Uterus (tissue), 3 donors: ENCODE measurements at regions not wholly inside any gene's neighbourhood (a gene's known extent, or its start where the extent isn't known, plus 50 kb on each side); places are given as distances from the start of the nearest gene placed in this dataset.
"Not testable (repeated sequence)": the region's sequence is repeated elsewhere in the genome, so short reads cannot be mapped to it uniquely, and the experiment has no call there.

ENCODE experiments used
- DNase-seq, 2 donors: peaks; one replicate each; pipeline ENCODE4 v3.0.0-alpha.2; 2019 to 2020
- H3K27ac ChIP-seq, 2 donors: fragments of 200-600 bp; sonication (generic); 1 replicate in 1 of 2; 2 replicates in 1 of 2; pipeline ENCODE4 v1.5.1; 2016 to 2018
- H3K27me3 ChIP-seq, 2 donors: fragments of 200-600 bp; sonication (generic); one replicate each; pipeline ENCODE4 v1.5.1; 2018 to 2019; ENCODE audit warnings: control low read depth in 1 of 2
- H3K36me3 ChIP-seq, 2 donors: fragments of 200-600 bp; sonication (generic); one replicate each; pipeline ENCODE4 v1.5.1; 2019; ENCODE audit warnings: control low read depth in 1 of 2
- H3K4me1 ChIP-seq, 2 donors: fragments of 200-600 bp; sonication (generic); one replicate each; pipeline ENCODE4 v1.5.1; 2018 to 2019; ENCODE audit warnings: control low read depth in 1 of 2
- H3K4me3 ChIP-seq, 2 donors: fragments of 200-600 bp; sonication (generic); 1 replicate in 1 of 2; 2 replicates in 1 of 2; pipeline ENCODE4 v1.5.1; 2018 to 2019; ENCODE audit warnings: mild to moderate bottlenecking in 1 of 2
- H3K9me3 ChIP-seq, 2 donors: fragments of 200-600 bp; sonication (generic); one replicate each; pipeline ENCODE4 v1.5.1; 2019; ENCODE audit warnings: control low read depth in 1 of 2
- intact Hi-C: fragments of 100-400 bp; cut with DNase I; formaldehyde crosslinking; loops from one replicate; pipeline ENCODE4 v1.15.1; 2023; ENCODE audit warnings: low total_unique reads
- donor health status: DM: yes; HTN: yes; CAD: no.

DNA sequence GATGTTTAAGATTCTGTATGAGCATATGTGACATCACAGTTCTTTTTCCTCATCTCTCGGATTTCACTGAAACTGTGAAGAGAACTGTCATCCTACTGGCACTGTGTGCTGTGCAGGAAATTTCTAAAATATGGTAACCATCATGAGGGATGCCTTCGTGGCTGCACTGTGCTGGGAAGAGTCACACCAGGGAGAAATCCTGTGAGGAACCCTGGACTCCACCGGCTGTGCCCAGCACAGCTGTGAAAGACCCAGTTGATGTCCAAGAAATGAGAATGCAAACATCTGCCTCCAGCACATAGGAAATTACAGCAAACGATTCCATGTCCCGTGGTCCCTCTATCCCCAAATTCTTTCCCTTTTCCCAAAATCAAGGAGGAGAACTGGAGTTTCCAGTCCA is 475.4 kb downstream of the GOLGA6L6 start:
- H3K4me1 ChIP-seq, H3K4me3 ChIP-seq, H3K27ac ChIP-seq, H3K9me3 ChIP-seq, H3K36me3 ChIP-seq, intact Hi-C loops, DNase-seq, H3K27me3 ChIP-seq: not testable (repeated sequence)

DNA sequence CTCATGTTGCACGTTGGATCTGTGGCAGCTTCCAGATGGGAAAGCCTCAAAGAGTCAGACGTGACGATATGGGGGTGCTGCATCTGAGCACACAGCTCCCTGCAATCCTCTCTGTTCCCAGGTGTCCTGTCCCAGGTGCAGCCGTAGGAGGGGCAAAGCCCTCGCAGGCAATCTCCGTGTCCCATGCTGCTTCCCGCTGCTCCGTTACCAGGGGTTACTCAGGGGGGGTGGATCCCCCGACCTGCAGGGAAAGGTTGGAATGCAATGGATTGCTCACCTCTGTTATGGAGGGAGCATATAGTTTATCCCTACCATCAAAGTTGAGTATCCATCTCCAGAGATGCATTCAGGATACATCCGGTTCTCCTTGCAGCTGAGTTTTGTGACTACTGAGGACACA is 476.1 kb downstream of the GOLGA6L6 start:
- H3K4me1 ChIP-seq, DNase-seq, intact Hi-C loops, H3K27ac ChIP-seq, H3K9me3 ChIP-seq, H3K27me3 ChIP-seq, H3K4me3 ChIP-seq, H3K36me3 ChIP-seq: not testable (repeated sequence)

DNA sequence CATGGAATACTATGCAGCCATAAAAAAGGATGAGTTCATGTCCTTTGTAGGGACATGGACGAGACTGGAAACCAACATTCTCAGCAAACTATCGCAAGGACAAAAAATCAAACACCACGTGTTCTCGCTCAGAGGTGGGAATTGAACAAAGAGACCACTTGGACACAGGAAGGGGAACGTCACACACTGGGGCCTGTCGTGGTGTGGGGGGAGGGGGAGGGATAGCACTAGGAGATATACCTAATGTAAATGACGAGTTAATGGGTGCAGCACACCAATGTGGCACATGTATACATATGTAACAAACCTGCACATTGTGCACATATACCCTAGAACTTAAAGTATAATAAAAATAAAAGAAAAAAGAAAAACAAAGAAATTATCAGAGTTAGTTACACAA is 478.4 kb downstream of the GOLGA6L6 start:
- DNase-seq, H3K9me3 ChIP-seq, H3K4me1 ChIP-seq, H3K27me3 ChIP-seq, H3K4me3 ChIP-seq, H3K36me3 ChIP-seq, H3K27ac ChIP-seq, intact Hi-C loops: not testable (repeated sequence)

- H3K36me3 ChIP-seq, H3K27ac ChIP-seq, intact Hi-C loops, H3K9me3 ChIP-seq, DNase-seq, H3K4me3 ChIP-seq, H3K4me1 ChIP-seq, H3K27me3 ChIP-seq: not testable (repeated sequence)
These were observed 480.8 kb downstream of the GOLGA6L6 start for GRCh38 chr15:20060838-20061237.

DNA sequence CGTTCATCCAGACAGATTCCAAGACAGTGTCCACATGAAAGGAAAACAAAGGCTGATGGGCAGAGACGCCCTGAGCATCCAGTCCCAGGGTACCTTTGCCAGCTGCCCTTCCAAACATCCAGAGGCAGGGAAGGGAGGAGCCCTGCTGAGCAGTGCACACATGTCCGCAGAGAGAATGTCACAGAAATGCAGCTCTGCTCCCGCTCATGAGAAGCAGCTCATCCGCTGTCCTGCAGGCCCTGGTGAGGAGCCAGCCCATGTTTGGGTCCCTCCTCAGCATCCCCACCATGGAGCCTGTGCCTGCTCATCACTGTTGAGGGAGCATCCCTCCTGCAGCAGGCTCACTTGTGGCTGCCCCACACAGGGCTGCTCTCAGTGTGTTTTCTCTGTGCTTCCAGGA is 484.7 kb downstream of the GOLGA6L6 start:
- H3K27ac ChIP-seq, H3K4me3 ChIP-seq, H3K36me3 ChIP-seq, DNase-seq, H3K4me1 ChIP-seq, H3K27me3 ChIP-seq, H3K9me3 ChIP-seq, intact Hi-C loops: not testable (repeated sequence)

GRCh38 chr15:20055921-20056320 is 485.7 kb downstream of the GOLGA6L6 start:
- H3K27me3 ChIP-seq, DNase-seq, H3K9me3 ChIP-seq, H3K36me3 ChIP-seq, intact Hi-C loops, H3K27ac ChIP-seq, H3K4me1 ChIP-seq, H3K4me3 ChIP-seq: not testable (repeated sequence)

DNA sequence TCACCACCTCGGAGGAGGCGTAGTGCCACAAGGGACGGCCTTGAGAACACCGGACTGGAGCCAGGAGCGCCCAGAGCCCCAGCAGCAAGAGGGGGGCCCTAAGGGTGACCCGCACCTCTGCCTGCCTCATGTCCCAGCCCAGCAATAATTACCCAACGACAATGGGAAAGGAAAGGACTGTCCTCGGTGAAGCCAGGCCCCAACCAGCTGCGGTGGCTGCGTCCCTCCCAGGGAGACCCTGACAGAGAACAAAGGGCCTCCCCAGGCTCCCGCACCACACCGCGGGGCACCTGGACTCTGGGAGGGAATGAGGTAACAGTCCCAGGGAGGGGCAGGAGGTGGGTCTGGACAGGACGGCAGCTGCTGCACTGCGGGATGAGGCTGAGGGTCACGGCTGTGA is 493.4 kb downstream of the GOLGA6L6 start:
- H3K27me3 ChIP-seq, intact Hi-C loops, H3K4me1 ChIP-seq, H3K27ac ChIP-seq, H3K9me3 ChIP-seq, H3K36me3 ChIP-seq, H3K4me3 ChIP-seq, DNase-seq: not testable (repeated sequence)

DNA sequence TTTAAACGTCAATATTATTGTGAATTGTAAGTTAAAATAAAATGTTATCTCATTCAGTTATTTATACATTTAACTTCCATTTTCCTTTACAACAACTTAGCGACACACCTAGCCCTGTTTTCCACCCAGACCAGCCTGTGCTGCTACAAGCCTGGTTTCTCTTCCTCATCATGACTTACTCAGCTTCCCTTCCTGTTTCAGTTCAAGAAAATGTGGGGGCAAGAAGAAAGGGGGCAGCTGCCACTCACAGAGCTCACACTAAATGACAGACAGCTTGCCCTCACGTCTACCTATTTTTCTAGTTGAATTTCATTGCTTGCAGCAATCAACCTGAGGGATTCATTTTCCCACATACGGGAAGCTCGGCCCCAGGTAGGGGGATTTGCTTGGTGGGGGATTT is 496.4 kb downstream of the GOLGA6L6 start:
- intact Hi-C loops, H3K27me3 ChIP-seq, H3K9me3 ChIP-seq, H3K4me1 ChIP-seq, H3K36me3 ChIP-seq, DNase-seq, H3K27ac ChIP-seq, H3K4me3 ChIP-seq: not testable (repeated sequence)

DNA sequence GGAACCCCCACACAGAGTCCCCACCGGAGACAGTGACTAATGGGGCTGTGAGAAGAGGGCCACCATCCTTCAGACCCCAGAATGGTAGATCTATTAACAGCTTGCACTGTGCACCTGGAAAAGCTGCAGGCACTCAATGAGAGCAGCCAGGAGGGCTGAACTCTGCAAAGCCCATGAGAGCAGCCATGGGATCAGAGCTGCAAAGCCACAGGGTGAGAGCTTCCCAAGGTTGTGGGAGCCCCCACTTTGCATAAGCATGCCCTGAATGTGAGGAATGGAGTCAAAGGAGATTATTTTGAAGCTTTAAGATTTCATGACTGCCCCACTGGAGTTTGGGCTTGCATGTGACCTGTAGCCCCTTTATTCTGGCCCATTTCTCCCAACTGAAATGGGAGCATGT is 500.9 kb downstream of the GOLGA6L6 start:
- H3K9me3 ChIP-seq, DNase-seq, H3K27me3 ChIP-seq, H3K4me1 ChIP-seq, H3K4me3 ChIP-seq, H3K27ac ChIP-seq, intact Hi-C loops, H3K36me3 ChIP-seq: not testable (repeated sequence)

GRCh38 chr15:20025040-20025439 is 516.6 kb downstream of the GOLGA6L6 start:
- H3K27ac ChIP-seq, H3K36me3 ChIP-seq, intact Hi-C loops, DNase-seq, H3K9me3 ChIP-seq, H3K27me3 ChIP-seq, H3K4me3 ChIP-seq, H3K4me1 ChIP-seq: not testable (repeated sequence)

DNA sequence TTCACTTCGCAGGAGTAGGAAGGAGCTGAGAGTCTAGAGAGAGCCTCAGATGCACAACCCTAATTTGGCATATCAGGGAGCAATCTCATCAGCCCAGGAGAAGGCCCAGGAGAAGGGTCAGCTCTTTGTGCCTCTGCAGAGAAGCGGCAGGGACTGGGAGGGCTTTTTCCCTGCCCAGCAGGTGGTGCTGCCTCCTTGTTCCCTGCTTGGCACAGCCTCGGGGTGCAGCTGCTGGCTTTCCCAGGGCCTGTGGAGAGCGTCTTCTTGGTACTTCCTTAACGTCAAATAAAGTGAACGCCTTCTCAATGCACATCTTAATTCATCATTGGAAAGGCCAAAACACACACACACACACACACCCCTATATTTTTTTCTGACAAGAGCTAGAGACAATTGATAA is 519.3 kb downstream of the GOLGA6L6 start:
- H3K27me3 ChIP-seq, H3K27ac ChIP-seq, DNase-seq, H3K9me3 ChIP-seq, intact Hi-C loops, H3K4me1 ChIP-seq, H3K4me3 ChIP-seq, H3K36me3 ChIP-seq: not testable (repeated sequence)

DNA sequence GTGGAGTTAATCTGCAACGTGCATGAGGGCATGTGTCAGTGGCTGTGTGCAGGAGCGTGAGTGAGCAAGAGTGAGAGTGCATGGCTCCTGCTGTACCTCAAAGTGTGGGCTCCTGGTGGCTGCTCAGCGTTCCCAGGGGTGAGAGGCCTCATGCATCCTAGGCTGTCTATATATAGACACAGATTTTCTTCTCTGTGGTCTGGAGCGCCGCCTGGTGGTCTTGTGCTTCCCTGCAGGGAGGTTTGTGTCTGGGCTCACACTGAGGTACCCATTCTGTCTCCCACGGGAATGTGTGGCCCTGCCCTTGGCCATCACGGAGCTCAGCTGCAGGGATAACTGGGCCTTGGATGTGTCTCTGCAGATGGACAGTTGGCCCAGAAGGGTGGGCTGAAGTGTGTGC is 520.2 kb downstream of the GOLGA6L6 start:
- H3K9me3 ChIP-seq, H3K4me1 ChIP-seq, H3K4me3 ChIP-seq, H3K27me3 ChIP-seq, DNase-seq, H3K27ac ChIP-seq, intact Hi-C loops, H3K36me3 ChIP-seq: not testable (repeated sequence)

DNA sequence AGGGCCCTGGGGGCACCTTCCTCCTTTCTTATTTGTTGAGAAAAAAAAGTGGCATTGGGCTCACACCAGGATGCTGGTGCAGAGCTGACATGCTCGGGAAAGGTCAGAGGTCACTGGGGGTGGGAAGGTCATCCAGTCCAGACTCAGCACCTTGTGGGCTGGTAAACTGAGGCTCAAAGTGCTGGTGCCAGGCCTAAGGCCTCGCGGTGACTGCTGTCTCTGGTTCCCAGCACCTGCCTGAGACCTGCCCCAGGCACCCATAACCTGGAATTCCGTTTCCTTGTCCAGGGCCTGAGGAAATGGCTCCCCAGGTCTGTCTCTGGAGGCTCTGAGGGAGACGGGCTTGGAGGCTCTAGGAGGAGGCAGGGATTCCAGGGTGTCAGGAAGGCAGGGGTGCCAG is 521.0 kb downstream of the GOLGA6L6 start:
- H3K27me3 ChIP-seq, H3K4me3 ChIP-seq, H3K9me3 ChIP-seq, DNase-seq, H3K4me1 ChIP-seq, intact Hi-C loops, H3K36me3 ChIP-seq, H3K27ac ChIP-seq: not testable (repeated sequence)

- H3K9me3 ChIP-seq, H3K27me3 ChIP-seq, H3K4me3 ChIP-seq, H3K36me3 ChIP-seq, intact Hi-C loops, H3K27ac ChIP-seq, DNase-seq, H3K4me1 ChIP-seq: not testable (repeated sequence)
These were observed 521.8 kb downstream of the GOLGA6L6 start for GRCh38 chr15:20019758-20020157.

DNA sequence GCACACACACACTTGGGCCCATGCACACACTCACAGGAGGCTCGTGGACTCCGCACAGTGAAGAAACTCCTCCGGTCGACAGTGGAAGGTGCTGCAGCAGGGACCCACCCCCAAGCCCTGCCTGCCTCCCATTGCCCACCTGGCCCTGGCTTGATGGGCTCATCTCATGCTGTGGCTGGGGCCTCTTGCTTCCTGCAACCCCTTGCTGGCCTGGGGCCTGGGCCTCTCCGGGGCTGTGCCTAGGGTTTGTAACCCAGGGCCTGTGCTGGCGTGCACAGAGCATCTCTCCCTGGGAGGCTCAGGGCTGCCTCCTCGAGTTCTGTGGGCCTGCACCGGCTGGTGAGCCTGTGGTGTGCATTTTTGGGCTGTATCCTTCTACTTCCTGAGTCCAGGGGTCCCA is 524.0 kb downstream of the GOLGA6L6 start:
- H3K9me3 ChIP-seq, H3K27ac ChIP-seq, H3K36me3 ChIP-seq, DNase-seq, H3K4me1 ChIP-seq, intact Hi-C loops, H3K27me3 ChIP-seq, H3K4me3 ChIP-seq: not testable (repeated sequence)
